ENCODE measurements at regions not wholly inside any gene's neighbourhood (a gene's known extent, or its start where the extent isn't known, plus 50 kb on each side); places are given as distances from the start of the nearest gene placed in this dataset.
A peak's percentile ranks its signal among the peaks of the same experiment; 100 is the strongest.
"Not testable (repeated sequence)": the region's sequence is repeated elsewhere in the genome, so short reads cannot be mapped to it uniquely, and the experiment has no call there.

GRCh38 chr6:28838634-28839442 lies 84.9 kb downstream of the TRIM27 start:
- DNase-seq (ENCODE audit: low read depth) = peak; percentile 82

- DNase-seq (ENCODE audit: low read depth) = no peak
These were observed 84.2 kb downstream of the TRIM27 start for GRCh38 chr6:28839443-28840120.

- no peak for DNase-seq (ENCODE audit: low read depth)
These were observed 82.5 kb downstream of the TRIM27 start for GRCh38 chr6:28841290-28841689.

- DNase-seq (ENCODE audit: low read depth) = not testable (repeated sequence)
These were observed 75.0 kb downstream of the TRIM27 start for GRCh38 chr6:28848756-28849155.
